GM12892 (cell line): ENCODE measurements at regions not wholly inside any gene's neighbourhood (a gene's known extent, or its start where the extent isn't known, plus 50 kb on each side); places are given as distances from the start of the nearest gene placed in this dataset.

Experiments used
- DNase-seq: peaks from one replicate; pipeline ENCODE4 v3.0.0; 2011; ENCODE audit not compliant: insufficient read length
- FAIRE-seq: peaks from 2 replicates; lab custom pipeline; 2011; peaks lifted over from hg19 to GRCh38; lab: Jason Lieb, UNC
- POLR2A ChIP-seq: IDR thresholded peaks from 2 replicates; pipeline ENCODE4 v1.6.1; 2011; ENCODE audit warnings: low read depth, low read length, control low read depth
- POLR2AphosphoS5 ChIP-seq: IDR thresholded peaks from 2 replicates; pipeline ENCODE4 v1.6.1; 2011; ENCODE audit warnings: low read depth, low read length, control low read depth
- TAF1 ChIP-seq: IDR thresholded peaks from 2 replicates; pipeline ENCODE4 v1.6.1; 2011; ENCODE audit warnings: low read depth, mild to moderate bottlenecking, control low read depth, low read length, borderline replicate concordance

DNA sequence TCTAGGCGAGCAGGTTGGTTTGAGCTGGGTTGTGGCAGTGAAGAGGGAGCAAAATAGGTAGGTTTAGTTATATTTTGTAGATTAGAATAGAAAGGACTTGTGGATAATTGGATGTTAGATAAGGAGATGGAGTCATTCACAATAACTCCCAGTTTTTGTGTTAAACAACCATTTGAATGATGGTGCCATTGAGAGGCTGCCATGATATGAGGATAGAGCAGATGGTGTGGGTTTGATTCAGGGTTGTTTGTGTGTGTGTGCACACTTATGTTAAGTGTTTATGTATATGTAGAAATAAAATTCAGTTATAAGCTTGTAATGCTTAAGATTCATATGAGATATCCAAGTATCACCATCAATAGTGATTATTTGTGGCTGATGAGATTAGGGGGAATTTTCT is 166.6 kb downstream of the NXPE2 start:
- no peak for DNase-seq
- TF ChIP-seq POLR2A: no peak
- TF ChIP-seq TAF1: no peak
- TF ChIP-seq POLR2AphosphoS5: no peak
- no peak for FAIRE-seq

DNA sequence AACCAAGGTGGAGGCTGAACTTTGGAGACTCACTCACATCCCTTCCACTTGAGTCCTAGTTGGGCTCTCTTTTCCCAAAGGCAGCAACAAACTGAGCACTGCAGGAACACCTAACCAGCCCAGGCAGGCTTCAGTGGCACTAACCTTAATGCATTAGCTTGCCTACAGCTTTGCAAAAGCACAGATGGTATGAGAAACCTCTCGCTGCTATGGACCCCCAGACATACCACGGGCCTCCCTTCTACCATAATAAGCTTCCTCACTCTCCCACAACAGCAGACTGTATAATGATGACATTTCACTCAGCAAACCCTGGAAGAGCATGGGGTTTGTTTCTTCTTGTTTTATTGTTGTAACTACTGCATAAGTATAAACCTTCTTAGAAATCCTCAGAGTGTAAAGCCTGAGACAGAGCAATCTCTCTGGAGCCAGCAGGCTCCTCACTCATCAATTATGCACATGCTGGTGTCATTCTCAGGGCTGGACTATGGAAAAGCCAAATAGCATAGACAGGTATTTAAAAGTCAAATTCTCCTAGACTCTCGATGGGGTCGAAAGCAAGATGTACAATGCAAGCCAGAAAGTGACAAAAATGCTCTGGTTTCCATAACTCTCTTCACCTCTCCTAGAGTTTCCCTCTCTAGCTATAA is 167.6 kb downstream of the NXPE2 start:
- DNase-seq (no peak), FAIRE-seq (no peak)
- TF ChIP-seq TAF1 (no peak), POLR2AphosphoS5 (no peak), POLR2A (no peak)

GRCh38 chr11:114846416-114846791 is 168.1 kb downstream of the NXPE2 start:
- DNase-seq: no peak
- TF ChIP-seq POLR2A (no peak), POLR2AphosphoS5 (no peak), TAF1 (no peak)
- FAIRE-seq: no peak

GRCh38 chr11:114847306-114847975 is 169.1 kb downstream of the NXPE2 start:
- DNase-seq (no peak), FAIRE-seq (no peak)
- TF ChIP-seq POLR2A: no peak
- no peak for TF ChIP-seq TAF1
- no peak for TF ChIP-seq POLR2AphosphoS5

GRCh38 chr11:114848027-114848426 is 169.7 kb downstream of the NXPE2 start:
- DNase-seq: no peak
- no peak for TF ChIP-seq POLR2AphosphoS5
- no peak for TF ChIP-seq TAF1
- no peak for TF ChIP-seq POLR2A
- no peak for FAIRE-seq

DNA sequence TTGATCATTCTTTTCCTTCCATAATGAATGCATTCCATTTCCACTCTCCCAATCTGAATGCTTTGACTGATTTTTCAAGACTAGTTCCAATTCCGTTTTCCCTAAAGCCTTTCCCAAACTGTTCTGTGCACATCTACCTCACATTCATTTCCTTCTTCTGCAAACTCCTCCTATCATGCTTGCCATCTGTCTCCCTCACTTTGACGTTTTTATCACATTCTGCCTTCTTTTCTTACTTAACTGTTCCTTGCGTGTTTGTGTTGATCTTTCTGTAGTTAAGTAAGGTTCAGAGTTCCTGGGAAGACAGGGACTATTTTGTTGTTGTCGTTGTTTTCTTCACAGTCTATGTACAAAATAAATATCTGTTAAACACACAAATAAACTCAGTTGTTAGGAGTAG is 179.0 kb downstream of the NXPE2 start:
- FAIRE-seq: no peak
- no peak for DNase-seq
- TF ChIP-seq POLR2A (no peak), POLR2AphosphoS5 (no peak), TAF1 (no peak)

DNA sequence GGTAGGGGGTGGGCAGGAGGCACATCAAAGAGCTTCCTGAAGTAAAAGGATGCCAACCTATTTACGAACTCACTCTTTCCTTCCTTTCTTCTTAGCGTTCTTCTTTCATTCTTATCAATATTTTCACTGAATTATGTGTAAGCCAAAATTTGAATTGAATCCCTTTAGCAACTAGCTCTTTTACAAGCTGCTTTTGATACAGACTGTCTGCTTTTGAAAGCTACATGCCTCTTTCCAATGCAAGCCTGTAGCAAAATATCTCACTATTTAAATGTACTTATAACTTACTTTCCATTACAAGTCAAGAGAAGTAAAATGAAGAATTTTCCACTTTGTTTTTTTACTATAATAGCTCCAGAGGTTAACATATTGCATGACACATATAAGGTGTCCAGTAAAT is 186.6 kb downstream of the NXPE2 start:
- DNase-seq (no peak), FAIRE-seq (no peak)
- TF ChIP-seq POLR2A (no peak), POLR2AphosphoS5 (no peak), TAF1 (no peak)

- TF ChIP-seq POLR2AphosphoS5: no peak
- TF ChIP-seq TAF1: no peak
- TF ChIP-seq POLR2A: no peak
- no peak for DNase-seq
- FAIRE-seq: no peak
Measured at GRCh38 chr11:114876234-114876633, 197.9 kb downstream of the NXPE2 start.

DNA sequence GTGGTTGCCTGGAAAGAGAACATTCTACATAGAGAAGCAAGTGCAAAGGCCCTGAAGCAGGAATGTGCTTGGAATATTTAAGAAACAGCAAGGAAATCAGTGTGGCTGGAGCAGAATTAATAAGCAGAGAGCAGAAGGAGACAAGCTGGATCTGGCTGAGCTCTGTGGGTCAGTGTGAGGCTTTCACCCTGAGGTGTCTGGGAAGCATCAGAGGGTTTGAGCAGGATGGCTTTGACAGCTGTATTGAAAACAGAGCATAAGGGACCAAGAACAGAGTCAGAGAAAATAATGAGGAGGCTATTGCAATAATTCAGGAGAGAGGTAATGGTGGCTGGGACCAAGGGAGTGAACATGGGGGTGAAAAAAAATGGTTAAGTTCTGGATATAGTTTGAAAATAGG is 199.6 kb downstream of the NXPE2 start:
- no peak for TF ChIP-seq POLR2A
- FAIRE-seq: no peak

DNA sequence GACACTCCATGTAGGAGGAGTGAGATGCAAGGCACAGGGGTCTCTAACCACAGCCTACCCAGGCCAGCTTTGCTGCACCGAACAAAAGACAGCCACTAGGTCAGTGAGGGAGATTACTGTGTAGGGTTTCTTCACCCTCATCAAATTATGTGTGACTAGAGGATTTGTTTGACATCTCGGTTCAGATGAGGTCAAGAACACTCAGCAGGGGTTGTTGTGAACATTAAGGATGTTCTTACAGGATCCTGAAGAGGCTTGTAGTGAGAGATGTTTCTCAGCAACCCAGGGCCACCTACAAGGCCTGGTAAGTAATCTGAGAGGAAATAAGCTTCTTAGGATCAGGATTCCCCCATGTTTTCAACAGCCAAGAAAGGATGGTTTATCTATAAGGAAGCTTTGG is 202.1 kb downstream of the NXPE2 start:
- DNase-seq (no peak), FAIRE-seq (no peak)
- TF ChIP-seq POLR2A (no peak), POLR2AphosphoS5 (no peak), TAF1 (no peak)

More for the DNA sequence above, 199.6 kb downstream of the NXPE2 start:
- no peak for DNase-seq

- no peak for TF ChIP-seq TAF1
- no peak for TF ChIP-seq POLR2A
- no peak for TF ChIP-seq POLR2AphosphoS5
- no peak for FAIRE-seq
- DNase-seq: no peak
Measured at GRCh38 chr11:114883472-114883871, 205.1 kb downstream of the NXPE2 start.

GRCh38 chr11:114886644-114887265 is 208.4 kb downstream of the NXPE2 start:
- no peak for FAIRE-seq
- no peak for DNase-seq

More at GRCh38 chr11:114886644-114887265, 208.4 kb downstream of the NXPE2 start:
- TF ChIP-seq POLR2A: no peak
- no peak for TF ChIP-seq POLR2AphosphoS5
- no peak for TF ChIP-seq TAF1
